ENCODE measurements at regions not wholly inside any gene's neighbourhood (a gene's known extent, or its start where the extent isn't known, plus 50 kb on each side); places are given as distances from the start of the nearest gene placed in this dataset.

GRCh38 chr11:90737444-90738050 lies 514.7 kb upstream of the CHORDC1 start:
- TF ChIP-seq CTCF (IDR thresholded peaks at IDR 0.05) = no peak
- no peak for TF ChIP-seq POLR2A (IDR thresholded peaks at IDR 0.05)
